ENCODE measurements at regions not wholly inside any gene's neighbourhood (a gene's known extent, or its start where the extent isn't known, plus 50 kb on each side); places are given as distances from the start of the nearest gene placed in this dataset.
"Not testable (repeated sequence)": the region's sequence is repeated elsewhere in the genome, so short reads cannot be mapped to it uniquely, and the experiment has no call there.

DNA sequence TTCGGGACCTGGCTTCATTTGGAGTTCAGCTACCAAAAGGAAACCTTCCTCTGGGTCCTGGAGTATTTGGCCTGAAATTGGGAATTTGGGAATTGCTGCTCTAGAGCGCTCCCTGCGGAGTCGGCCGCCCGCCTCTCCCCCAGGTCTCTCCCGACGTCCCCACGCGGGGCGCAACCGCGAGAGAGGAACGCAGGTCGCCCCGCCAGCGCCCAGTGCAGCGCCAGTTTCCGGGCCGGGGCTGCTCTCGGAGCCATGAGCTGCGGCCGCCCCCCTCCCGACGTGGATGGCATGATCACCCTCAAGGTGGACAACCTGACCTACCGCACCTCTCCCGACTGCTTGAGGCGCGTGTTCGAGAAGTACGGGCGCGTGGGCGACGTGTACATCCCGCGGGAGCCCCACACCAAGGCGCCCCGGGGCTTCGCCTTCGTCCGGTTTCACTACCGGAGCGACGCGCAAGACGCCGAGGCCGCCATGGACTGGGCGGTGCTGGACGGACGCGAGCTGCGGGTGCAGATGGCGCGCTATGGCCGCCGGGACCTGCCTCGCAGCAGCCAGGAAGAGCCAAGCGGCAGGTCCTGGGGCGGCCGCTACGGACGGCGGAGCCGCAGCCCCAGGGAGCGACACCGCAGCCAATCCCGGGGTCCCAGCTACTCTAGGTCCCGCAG is 529.2 kb downstream of the TNS3 start:
- H3K4me3 ChIP-seq (ENCODE audit: low read length); H3K27me3 ChIP-seq (ENCODE audit: insufficient read depth, low read length); H3K4me1 ChIP-seq (ENCODE audit: insufficient read depth, low read length); H3K36me3 ChIP-seq (ENCODE audit: insufficient read depth, low read length); H2AFZ ChIP-seq (ENCODE audit: low read depth, low read length); H3K9me3 ChIP-seq (ENCODE audit: low read length): not testable (repeated sequence)

DNA sequence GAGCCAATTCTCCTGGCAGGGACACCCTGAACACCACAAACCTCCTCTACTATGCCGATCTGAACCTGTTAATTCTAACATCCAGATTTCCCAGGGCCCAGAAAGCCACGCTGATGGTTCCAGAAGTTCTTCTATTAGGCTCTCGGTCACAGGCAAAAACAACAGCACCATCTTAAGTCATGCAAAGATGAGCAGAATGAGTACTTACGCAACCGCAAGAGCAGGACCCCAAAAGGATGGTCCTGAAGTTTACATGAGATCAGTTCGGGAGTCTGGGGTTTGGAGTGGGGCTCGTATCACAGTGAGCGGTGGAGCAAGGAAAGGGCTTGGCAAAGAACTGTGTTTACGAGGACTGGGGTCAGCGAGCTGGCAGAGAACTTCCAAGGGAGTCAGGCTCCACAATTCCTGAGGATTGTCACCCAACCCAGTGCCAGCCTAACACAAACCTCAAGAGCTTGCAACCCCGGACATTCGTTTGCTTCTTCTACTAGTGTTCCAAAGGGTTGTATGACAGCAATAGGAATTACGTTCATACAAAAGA is 532.6 kb downstream of the TNS3 start:
- Histone ChIP-seq H2AFZ (ENCODE audit: low read depth, low read length) (no peak overlapping the region), H3K27me3 (ENCODE audit: insufficient read depth, low read length) (no peaks in the 10 kb centered on the region), H3K4me3 (ENCODE audit: low read length) (no peak overlapping the region), H3K36me3 (ENCODE audit: insufficient read depth, low read length) (no peaks in the 10 kb centered on the region), H3K9me3 (ENCODE audit: low read length) (no peaks in the 10 kb centered on the region), H3K4me1 (ENCODE audit: insufficient read depth, low read length) (peaks cover 11% of the 10 kb centered on the region)

GRCh38 chr7:47047384-47047783 is 534.5 kb downstream of the TNS3 start:
- Histone ChIP-seq H3K4me1 (ENCODE audit: insufficient read depth, low read length) (peaks cover 11% of the 10 kb centered on the region), H3K36me3 (ENCODE audit: insufficient read depth, low read length) (no peaks in the 10 kb centered on the region), H3K4me3 (ENCODE audit: low read length) (no peak overlapping the region), H3K9me3 (ENCODE audit: low read length) (no peaks in the 10 kb centered on the region), H2AFZ (ENCODE audit: low read depth, low read length) (no peak overlapping the region), H3K27me3 (ENCODE audit: insufficient read depth, low read length) (no peaks in the 10 kb centered on the region)

DNA sequence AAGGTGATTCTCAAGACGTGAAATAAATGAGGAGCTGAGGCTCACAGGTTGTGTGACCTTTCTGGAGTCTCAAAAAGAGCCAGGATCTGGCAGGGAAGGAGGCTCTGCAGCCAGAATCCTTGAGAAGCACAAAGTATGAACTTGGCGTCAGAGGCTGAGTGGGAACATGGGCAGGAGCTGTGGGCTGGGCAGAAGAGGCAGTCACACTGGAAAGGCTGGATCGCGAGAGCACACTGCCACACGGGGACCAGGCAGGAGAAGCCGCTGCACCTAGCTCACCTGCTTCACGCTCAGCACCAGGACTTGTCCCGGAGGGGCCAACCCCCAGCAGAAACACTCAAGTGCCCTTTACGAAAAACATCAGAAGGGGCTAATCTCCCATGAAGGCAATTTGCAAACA is 535.0 kb downstream of the TNS3 start:
- no peak overlapping the region for H3K4me3 ChIP-seq (ENCODE audit: low read length)
- H3K9me3 ChIP-seq (ENCODE audit: low read length) = no peaks in the 10 kb centered on the region
- no peaks in the 10 kb centered on the region for H3K27me3 ChIP-seq (ENCODE audit: insufficient read depth, low read length)
- H2AFZ ChIP-seq (ENCODE audit: low read depth, low read length) = no peak overlapping the region
- H3K4me1 ChIP-seq (ENCODE audit: insufficient read depth, low read length) = peaks cover 11% of the 10 kb centered on the region
- no peaks in the 10 kb centered on the region for H3K36me3 ChIP-seq (ENCODE audit: insufficient read depth, low read length)

GRCh38 chr7:47045207-47046051 is 536.5 kb downstream of the TNS3 start:
- H3K4me3 ChIP-seq (ENCODE audit: low read length) = no peak overlapping the region
- H3K4me1 ChIP-seq (ENCODE audit: insufficient read depth, low read length) = peaks cover 16% of the 10 kb centered on the region
- peak overlapping the region; percentile 20 for H2AFZ ChIP-seq (ENCODE audit: low read depth, low read length)
- H3K9me3 ChIP-seq (ENCODE audit: low read length) = no peaks in the 10 kb centered on the region
- no peaks in the 10 kb centered on the region for H3K27me3 ChIP-seq (ENCODE audit: insufficient read depth, low read length)
- no peaks in the 10 kb centered on the region for H3K36me3 ChIP-seq (ENCODE audit: insufficient read depth, low read length)

- H3K27me3 ChIP-seq (ENCODE audit: insufficient read depth, low read length) = no peaks in the 10 kb centered on the region
- H3K4me3 ChIP-seq (ENCODE audit: low read length) = no peak overlapping the region
- H2AFZ ChIP-seq (ENCODE audit: low read depth, low read length) = no peak overlapping the region
- peaks cover 22% of the 10 kb centered on the region for H3K4me1 ChIP-seq (ENCODE audit: insufficient read depth, low read length)
- H3K36me3 ChIP-seq (ENCODE audit: insufficient read depth, low read length) = no peaks in the 10 kb centered on the region
- no peaks in the 10 kb centered on the region for H3K9me3 ChIP-seq (ENCODE audit: low read length)
Observed at GRCh38 chr7:47044625-47045024, 537.3 kb downstream of the TNS3 start.

DNA sequence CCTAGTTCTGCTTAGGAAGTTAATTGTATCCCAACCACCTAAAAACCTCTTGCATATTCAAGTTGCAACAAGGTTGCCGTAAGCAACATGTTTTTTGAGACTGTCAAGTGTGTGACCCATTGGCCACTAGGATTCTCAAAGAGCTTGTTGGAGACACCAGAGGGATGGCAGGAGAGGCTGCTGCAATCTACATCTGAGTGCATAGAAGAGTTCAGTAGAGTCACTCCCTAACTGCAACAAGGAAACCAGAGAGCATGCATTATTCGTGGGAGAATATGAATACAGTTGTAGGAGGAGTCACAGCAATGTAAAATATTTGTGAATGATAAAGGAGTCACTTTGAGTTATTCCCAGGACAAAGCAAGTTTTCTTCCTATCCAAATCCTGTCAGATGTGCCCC is 538.6 kb downstream of the TNS3 start:
- Histone ChIP-seq H3K27me3 (ENCODE audit: insufficient read depth, low read length) (no peaks in the 10 kb centered on the region), H3K4me1 (ENCODE audit: insufficient read depth, low read length) (peaks cover 30% of the 10 kb centered on the region), H3K4me3 (ENCODE audit: low read length) (no peak overlapping the region), H2AFZ (ENCODE audit: low read depth, low read length) (no peak overlapping the region), H3K36me3 (ENCODE audit: insufficient read depth, low read length) (no peaks in the 10 kb centered on the region), H3K9me3 (ENCODE audit: low read length) (no peaks in the 10 kb centered on the region)

- H3K4me1 ChIP-seq (ENCODE audit: insufficient read depth, low read length) = peaks cover 30% of the 10 kb centered on the region
- H3K9me3 ChIP-seq (ENCODE audit: low read length) = no peaks in the 10 kb centered on the region
Observed at GRCh38 chr7:47042669-47043068, 539.2 kb downstream of the TNS3 start.

DNA sequence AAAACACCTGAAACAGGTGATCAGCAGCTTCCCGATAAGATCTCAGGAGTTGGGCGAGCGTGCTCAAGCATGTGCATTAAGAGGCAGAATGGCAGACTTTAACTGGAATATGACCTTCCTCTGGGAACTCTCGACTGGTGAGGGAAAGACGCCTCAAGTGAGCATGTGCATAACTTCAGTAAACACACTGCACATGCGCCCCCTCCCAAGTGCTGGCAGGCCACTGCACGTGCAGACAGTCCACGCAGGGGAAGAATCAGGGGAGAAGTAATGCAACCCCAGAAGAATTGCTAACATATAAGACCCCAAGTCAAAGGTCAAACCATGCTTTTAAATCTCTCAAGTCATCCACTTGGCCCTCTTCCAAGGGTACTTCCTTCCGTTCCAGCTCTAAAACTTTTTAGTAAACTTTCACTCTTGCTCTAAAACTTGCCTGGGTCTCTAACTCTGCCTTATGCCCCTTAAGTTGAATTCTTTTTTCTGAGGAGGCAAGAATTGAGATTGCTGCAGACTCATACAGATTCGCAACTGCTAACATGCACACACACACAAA is 541.0 kb downstream of the TNS3 start:
- no peaks in the 10 kb centered on the region for H3K27me3 ChIP-seq (ENCODE audit: insufficient read depth, low read length)
- no peaks in the 10 kb centered on the region for H3K36me3 ChIP-seq (ENCODE audit: insufficient read depth, low read length)

More at GRCh38 chr7:47042669-47043068, 539.2 kb downstream of the TNS3 start:
- Histone ChIP-seq H2AFZ (ENCODE audit: low read depth, low read length) (no peak overlapping the region), H3K27me3 (ENCODE audit: insufficient read depth, low read length) (no peaks in the 10 kb centered on the region), H3K36me3 (ENCODE audit: insufficient read depth, low read length) (no peaks in the 10 kb centered on the region), H3K4me3 (ENCODE audit: low read length) (no peak overlapping the region)

GRCh38 chr7:47039904-47040303 is 542.0 kb downstream of the TNS3 start:
- Histone ChIP-seq H3K27me3 (ENCODE audit: insufficient read depth, low read length) (no peaks in the 10 kb centered on the region), H3K9me3 (ENCODE audit: low read length) (no peaks in the 10 kb centered on the region), H2AFZ (ENCODE audit: low read depth, low read length) (peak overlapping the region; percentile 20), H3K4me3 (ENCODE audit: low read length) (no peak overlapping the region), H3K4me1 (ENCODE audit: insufficient read depth, low read length) (peaks cover 29% of the 10 kb centered on the region), H3K36me3 (ENCODE audit: insufficient read depth, low read length) (no peaks in the 10 kb centered on the region)

More for the DNA sequence above, 541.0 kb downstream of the TNS3 start:
- Histone ChIP-seq H2AFZ (ENCODE audit: low read depth, low read length) (no peak overlapping the region), H3K4me3 (ENCODE audit: low read length) (no peak overlapping the region), H3K4me1 (ENCODE audit: insufficient read depth, low read length) (peaks cover 30% of the 10 kb centered on the region), H3K9me3 (ENCODE audit: low read length) (no peaks in the 10 kb centered on the region)

- peaks cover 25% of the 10 kb centered on the region for H3K4me1 ChIP-seq (ENCODE audit: insufficient read depth, low read length)
- H2AFZ ChIP-seq (ENCODE audit: low read depth, low read length) = peak overlapping the region; percentile 20
- H3K4me3 ChIP-seq (ENCODE audit: low read length) = no peak overlapping the region
- no peaks in the 10 kb centered on the region for H3K9me3 ChIP-seq (ENCODE audit: low read length)
- H3K27me3 ChIP-seq (ENCODE audit: insufficient read depth, low read length) = no peaks in the 10 kb centered on the region
- H3K36me3 ChIP-seq (ENCODE audit: insufficient read depth, low read length) = no peaks in the 10 kb centered on the region
Observed at GRCh38 chr7:47039089-47039648, 542.7 kb downstream of the TNS3 start.

DNA sequence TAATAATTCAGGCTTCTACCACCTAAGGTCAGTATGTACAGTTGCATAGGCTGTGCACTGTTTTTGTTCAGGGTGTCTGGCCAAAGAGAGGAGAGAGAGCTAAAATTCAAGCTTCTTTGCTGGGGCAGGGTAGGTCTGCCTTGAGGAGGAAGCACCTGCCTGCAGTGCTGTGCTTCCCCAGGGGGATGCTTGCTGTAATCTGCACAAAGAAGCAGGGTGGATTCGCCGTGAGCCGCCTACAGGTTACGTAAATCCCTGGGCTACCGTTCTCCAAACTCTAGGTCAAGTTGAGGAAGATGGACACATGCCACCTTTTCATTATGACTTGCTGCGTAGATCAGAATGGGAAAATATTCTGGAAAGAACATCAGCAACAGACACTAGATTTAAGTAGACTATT is 543.3 kb downstream of the TNS3 start:
- Histone ChIP-seq H3K4me1 (ENCODE audit: insufficient read depth, low read length) (peaks cover 25% of the 10 kb centered on the region), H3K27me3 (ENCODE audit: insufficient read depth, low read length) (no peaks in the 10 kb centered on the region), H3K36me3 (ENCODE audit: insufficient read depth, low read length) (no peaks in the 10 kb centered on the region), H2AFZ (ENCODE audit: low read depth, low read length) (no peak overlapping the region), H3K9me3 (ENCODE audit: low read length) (no peaks in the 10 kb centered on the region), H3K4me3 (ENCODE audit: low read length) (no peak overlapping the region)

DNA sequence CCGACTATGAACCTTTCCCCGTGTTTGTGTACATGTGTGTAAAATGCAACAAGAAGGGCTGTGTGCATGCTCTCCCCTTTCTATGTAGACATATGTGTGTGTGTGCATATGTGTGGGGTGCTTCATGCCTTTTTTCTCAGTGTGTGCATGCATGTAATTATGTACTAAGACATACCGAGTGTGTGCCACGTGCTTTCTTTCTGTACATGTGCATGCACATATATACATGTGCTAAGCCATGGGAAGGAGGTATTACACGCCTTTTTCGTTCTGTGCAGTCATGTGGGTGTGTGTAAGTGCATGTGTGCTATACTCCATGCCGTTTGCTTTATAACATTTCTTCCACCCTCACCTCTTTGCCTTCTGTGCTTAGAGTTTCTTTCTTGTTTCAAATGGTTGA is 544.3 kb downstream of the TNS3 start:
- peaks cover 25% of the 10 kb centered on the region for H3K4me1 ChIP-seq (ENCODE audit: insufficient read depth, low read length)
- no peak overlapping the region for H3K4me3 ChIP-seq (ENCODE audit: low read length)
- no peaks in the 10 kb centered on the region for H3K36me3 ChIP-seq (ENCODE audit: insufficient read depth, low read length)
- H3K27me3 ChIP-seq (ENCODE audit: insufficient read depth, low read length) = no peaks in the 10 kb centered on the region
- H3K9me3 ChIP-seq (ENCODE audit: low read length) = no peaks in the 10 kb centered on the region
- H2AFZ ChIP-seq (ENCODE audit: low read depth, low read length) = no peak overlapping the region

Data from neuron (in vitro differentiated cells).